ENCODE measurements at regions not wholly inside any gene's neighbourhood (a gene's known extent, or its start where the extent isn't known, plus 50 kb on each side); places are given as distances from the start of the nearest gene placed in this dataset.

GRCh38 chr3:94413336-94414108, 350.7 kb downstream of the NSUN3 start:
- Histone ChIP-seq H3K4me1 (peaks cover 0 to 11% (median 2%) of the 10 kb centered on the region in 10 experiments; a peak in 4 of 20 replicates), H3K9ac (no peak overlapping the region), H3K27ac (no peak overlapping the region), H3K4me2 (no peak overlapping the region), H3K27me3 (no peaks in the 10 kb centered on the region), H4K20me1 (no peaks in the 10 kb centered on the region), H3K4me3 (no peak overlapping the region), H3K36me3 (no peaks in the 10 kb centered on the region), H3K9me3 (replicated peaks in 1 of 11) (peaks cover 0 to 8% (median 0%) of the 10 kb centered on the region in 11 experiments; a peak in 4 of 22 replicates)
- no peak for TF ChIP-seq Cebpa-rat (IDR thresholded peaks at IDR 0.05)

- no peaks in the 10 kb centered on the region for H3K27me3 ChIP-seq
- H3K4me2 ChIP-seq = peak overlapping the region in 2 of 11 experiments; percentile 40 to 43; a peak in 4 of 22 replicates
- H3K9me3 ChIP-seq (replicated peaks in 1 of 11) = peaks cover 0 to 14% (median 0%) of the 10 kb centered on the region in 11 experiments; a peak in 5 of 22 replicates
- H3K4me3 ChIP-seq = no peak overlapping the region
- peaks cover 0 to 11% (median 2%) of the 10 kb centered on the region in 10 experiments; a peak in 4 of 20 replicates for H3K4me1 ChIP-seq
- no peak overlapping the region for H3K27ac ChIP-seq
- no peak for TF ChIP-seq Cebpa-rat (IDR thresholded peaks at IDR 0.05)
- no peaks in the 10 kb centered on the region for H3K36me3 ChIP-seq
- H4K20me1 ChIP-seq = no peaks in the 10 kb centered on the region
- H3K9ac ChIP-seq = no peak overlapping the region
These were observed 351.6 kb downstream of the NSUN3 start for GRCh38 chr3:94414418-94414817.

DNA sequence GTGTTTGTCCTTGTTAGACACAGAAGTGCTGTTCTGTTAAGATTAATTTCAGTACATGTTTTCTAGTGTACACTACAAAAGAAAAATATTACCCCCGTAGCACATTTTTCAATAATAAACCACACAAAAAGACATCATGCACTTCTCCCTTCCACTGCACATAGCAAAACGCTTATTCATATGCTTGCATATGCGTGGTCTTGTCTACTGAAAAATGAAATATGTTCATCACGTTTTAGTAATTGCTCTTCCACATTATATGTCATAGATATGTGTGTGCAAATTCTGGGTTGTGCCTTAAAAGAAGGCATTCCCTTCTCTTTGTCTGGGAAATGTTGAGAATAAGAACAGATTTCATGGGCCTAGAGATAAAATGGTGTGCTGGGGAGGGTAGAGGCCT, 353.9 kb downstream of the NSUN3 start:
- no peak overlapping the region for H3K27ac ChIP-seq
- H3K4me3 ChIP-seq = no peak overlapping the region
- H3K36me3 ChIP-seq = no peaks in the 10 kb centered on the region
- TF ChIP-seq Cebpa-rat (IDR thresholded peaks at IDR 0.05) = no peak
- H3K9me3 ChIP-seq (replicated peaks in 1 of 11) = peaks cover 0 to 14% (median 0%) of the 10 kb centered on the region in 11 experiments; a peak in 5 of 22 replicates
- H3K9ac ChIP-seq = no peak overlapping the region
- H3K4me1 ChIP-seq = peaks cover 0 to 11% (median 2%) of the 10 kb centered on the region in 10 experiments; a peak in 4 of 20 replicates
- H4K20me1 ChIP-seq = no peaks in the 10 kb centered on the region
- H3K4me2 ChIP-seq = no peak overlapping the region
- no peaks in the 10 kb centered on the region for H3K27me3 ChIP-seq

GRCh38 chr3:94417963-94418455, 355.1 kb downstream of the NSUN3 start:
- no peak overlapping the region for H3K4me2 ChIP-seq
- no peak overlapping the region for H3K27ac ChIP-seq
- no peak overlapping the region for H3K9ac ChIP-seq
- no peak for TF ChIP-seq Cebpa-rat (IDR thresholded peaks at IDR 0.05)
- no peaks in the 10 kb centered on the region for H4K20me1 ChIP-seq
- H3K4me1 ChIP-seq = peaks cover 0 to 11% (median 2%) of the 10 kb centered on the region in 10 experiments; a peak in 4 of 20 replicates
- no peak overlapping the region for H3K4me3 ChIP-seq
- H3K36me3 ChIP-seq = no peaks in the 10 kb centered on the region
- H3K27me3 ChIP-seq = no peaks in the 10 kb centered on the region
- H3K9me3 ChIP-seq (replicated peaks in 1 of 11) = peaks cover 0 to 14% (median 0%) of the 10 kb centered on the region in 11 experiments; a peak in 5 of 22 replicates

DNA sequence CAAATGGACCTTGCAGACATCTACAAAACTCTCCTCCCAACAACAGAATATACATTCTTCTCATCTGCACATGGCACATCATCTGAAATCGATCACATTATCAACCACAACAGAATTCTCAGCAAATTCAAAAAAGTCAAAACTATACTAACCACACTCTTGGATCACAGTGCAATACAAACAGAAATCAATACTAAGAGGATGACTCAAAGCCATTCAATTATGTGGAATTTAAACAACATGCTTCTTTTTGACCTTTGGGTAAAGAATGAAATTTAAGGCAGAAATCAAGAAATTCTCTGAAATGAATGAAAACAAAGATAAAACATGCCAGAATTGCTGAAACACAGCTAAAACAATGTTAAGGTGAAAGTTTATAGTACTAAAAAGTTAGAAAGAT, 358.1 kb downstream of the NSUN3 start:
- Histone ChIP-seq H3K4me2 (no peak overlapping the region), H3K27ac (no peak overlapping the region), H3K4me1 (no peaks in the 10 kb centered on the region), H3K27me3 (no peaks in the 10 kb centered on the region), H3K4me3 (no peak overlapping the region), H3K9ac (no peak overlapping the region), H3K36me3 (no peaks in the 10 kb centered on the region), H4K20me1 (no peaks in the 10 kb centered on the region), H3K9me3 (replicated peaks in 1 of 11) (peaks cover 1 to 16% (median 3%) of the 10 kb centered on the region in 11 experiments; a peak in 18 of 22 replicates)
- no peak for TF ChIP-seq Cebpa-rat (IDR thresholded peaks at IDR 0.05)

DNA sequence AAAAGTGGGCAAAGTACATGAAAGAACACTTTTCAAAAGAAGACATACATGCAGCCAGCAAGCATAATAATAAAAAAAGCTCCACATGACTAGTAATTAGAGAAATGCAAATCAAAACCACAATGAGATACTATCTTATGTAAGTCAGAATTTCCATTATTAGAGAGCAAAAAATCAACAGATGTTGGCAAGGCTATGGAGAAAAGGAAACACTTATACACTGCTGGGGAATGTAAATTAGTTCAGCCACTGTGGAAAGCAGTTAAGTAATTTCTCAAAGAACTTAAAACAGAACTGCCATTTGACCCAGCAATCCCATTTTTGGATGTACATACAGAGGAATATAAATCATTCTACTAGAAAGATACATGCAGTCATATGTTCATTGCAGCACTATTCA, 360.7 kb downstream of the NSUN3 start:
- no peak for TF ChIP-seq Cebpa-rat (IDR thresholded peaks at IDR 0.05)
- Histone ChIP-seq H3K27ac (no peak overlapping the region), H3K9ac (no peak overlapping the region)

DNA sequence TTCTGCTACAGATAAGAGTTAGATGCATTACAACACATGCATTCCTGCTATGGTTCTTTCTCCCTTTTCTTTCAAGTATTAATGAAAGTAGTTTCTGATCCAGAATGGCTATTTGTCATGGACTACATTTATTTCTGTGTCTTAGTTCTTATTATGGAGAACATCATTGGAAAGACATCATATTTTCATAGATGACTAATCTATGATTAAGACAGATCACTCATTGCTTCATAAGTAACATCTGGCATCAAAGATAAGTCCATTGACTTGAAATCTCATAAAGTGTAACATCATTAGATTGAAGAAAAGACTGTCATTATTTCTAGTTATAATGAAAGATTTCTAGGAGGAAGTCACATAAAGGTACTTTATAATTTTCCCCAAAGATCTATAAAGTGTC, 366.7 kb downstream of the NSUN3 start:
- TF ChIP-seq Cebpa-rat (IDR thresholded peaks at IDR 0.05) = no peak
- Histone ChIP-seq H3K9me3 (replicated peaks in 1 of 11) (peaks cover 13 to 20% (median 16%) of the 10 kb centered on the region in 11 experiments; a peak in 21 of 22 replicates), H3K4me1 (peaks cover 0 to 16% (median 2%) of the 10 kb centered on the region in 10 experiments; a peak in 7 of 20 replicates), H3K4me3 (no peak overlapping the region), H3K27me3 (no peaks in the 10 kb centered on the region), H3K27ac (no peak overlapping the region), H3K36me3 (no peaks in the 10 kb centered on the region), H3K4me2 (no peak overlapping the region), H3K9ac (no peak overlapping the region), H4K20me1 (no peaks in the 10 kb centered on the region)

More for the DNA sequence above, 360.7 kb downstream of the NSUN3 start:
- Histone ChIP-seq H3K9me3 (replicated peaks in 1 of 11) (peaks cover 13 to 24% (median 17%) of the 10 kb centered on the region in 11 experiments; a peak in 21 of 22 replicates), H3K4me1 (no peaks in the 10 kb centered on the region), H3K27me3 (no peaks in the 10 kb centered on the region), H3K36me3 (no peaks in the 10 kb centered on the region), H4K20me1 (no peaks in the 10 kb centered on the region), H3K4me3 (no peak overlapping the region), H3K4me2 (no peak overlapping the region)

DNA sequence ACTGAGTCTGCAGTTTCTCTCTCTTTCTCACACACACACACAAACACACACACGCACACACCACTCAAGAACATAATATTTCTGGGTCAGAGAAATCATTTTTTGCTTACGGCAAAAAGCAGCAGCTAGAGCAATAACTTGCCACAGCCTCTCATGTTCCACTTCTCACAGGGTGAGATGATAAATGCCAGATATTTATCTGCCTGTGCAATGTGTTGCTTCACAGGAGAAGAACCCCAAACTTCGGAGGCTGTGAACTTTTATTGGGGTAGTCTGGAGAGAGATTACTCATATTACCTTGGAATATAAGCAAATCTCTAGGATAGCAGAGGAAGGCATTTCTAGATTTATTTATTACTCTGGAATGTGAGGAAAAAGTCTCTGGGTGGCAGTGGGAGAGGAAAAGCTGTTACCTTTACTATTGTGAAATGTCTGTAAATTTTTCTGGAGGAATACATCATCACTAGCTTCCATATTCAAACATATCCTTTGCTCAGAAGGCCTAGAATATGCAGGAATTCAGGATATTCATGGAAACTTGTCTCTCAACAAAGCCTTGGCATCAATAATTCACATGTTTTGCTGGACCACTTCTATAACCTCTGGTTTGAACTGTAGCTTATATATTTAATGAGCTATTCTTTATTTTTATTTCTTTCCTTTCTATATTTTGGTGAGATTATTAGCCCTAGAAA, 369.2 kb downstream of the NSUN3 start:
- Histone ChIP-seq H3K4me1 (peaks cover 0 to 16% (median 2%) of the 10 kb centered on the region in 10 experiments; a peak in 7 of 20 replicates), H3K27me3 (no peaks in the 10 kb centered on the region), H3K27ac (no peak overlapping the region), H3K9me3 (replicated peaks in 1 of 11) (peaks cover under 1 to 7% (median 3%) of the 10 kb centered on the region in 11 experiments; a peak in 15 of 22 replicates), H3K9ac (no peak overlapping the region), H4K20me1 (no peaks in the 10 kb centered on the region), H3K4me3 (no peak overlapping the region), H3K4me2 (peak overlapping the region in 6 of 11 experiments; percentile 5 to 50 (median 45); a peak in 10 of 22 replicates), H3K36me3 (no peaks in the 10 kb centered on the region)
- TF ChIP-seq Cebpa-rat (IDR thresholded peaks at IDR 0.05) = no peak

- Histone ChIP-seq H3K4me3 (no peak overlapping the region), H3K4me1 (peaks cover 0 to 16% (median 2%) of the 10 kb centered on the region in 10 experiments; a peak in 7 of 20 replicates), H3K9ac (no peak overlapping the region), H3K4me2 (no peak overlapping the region), H4K20me1 (no peaks in the 10 kb centered on the region), H3K27me3 (no peaks in the 10 kb centered on the region), H3K27ac (no peak overlapping the region), H3K36me3 (no peaks in the 10 kb centered on the region), H3K9me3 (replicated peaks in 1 of 11) (peaks cover 0 to 6% (median 0%) of the 10 kb centered on the region in 11 experiments; a peak in 1 of 22 replicates)
- no peak for TF ChIP-seq Cebpa-rat (IDR thresholded peaks at IDR 0.05)
These were observed 370.9 kb downstream of the NSUN3 start for GRCh38 chr3:94433811-94434210.
